HCT116 (cell line): ENCODE measurements at regions not wholly inside any gene's neighbourhood (a gene's known extent, or its start where the extent isn't known, plus 50 kb on each side); places are given as distances from the start of the nearest gene placed in this dataset.

Source experiments
- ATAC-seq: fragments of 200-7000 bp; cut with Tn5 transposase; 2 replicates; pipeline ENCODE4 v1.9.1; 2020; ENCODE audit warnings: mild to moderate bottlenecking, moderate library complexity
- BruUV-seq: library from RNA; stranded (reverse); fragments of 400-500 nt; replicated peaks from 2 replicates; lab custom pipeline; 2021; lab: Mats Ljungman, UMichigan
- CTCF ChIA-PET: fragments of 300-600 bp; sonication (Branson Sonifier 250); formaldehyde crosslinking; loops from one replicate; lab custom pipeline; 2021; ENCODE audit warnings: antibody characterized with exemption; lab: Charles Lee
- POLR2A ChIA-PET: fragments of 300-600, 350-600 bp; sonication (Branson Sonifier 250); formaldehyde crosslinking; loops from one replicate; lab custom pipeline; 2021; ENCODE audit warnings: antibody characterized with exemption; lab: Charles Lee
- RAD21 ChIA-PET, 2 experiments: fragments of 300-600 bp; sonication (Branson Sonifier 250); formaldehyde crosslinking; loops; one replicate each; lab custom pipeline; 2023; ENCODE audit warnings: low total read pairs in 2 of 2; ENCODE audit not compliant: uncharacterized antibody in 2 of 2, unreplicated experiment in 2 of 2, low non-redundant PET in 1 of 2; lab: Charles Lee
- DNase-seq: peaks from one replicate; pipeline ENCODE4 v3.0.0-alpha.2; 2010; ENCODE audit warnings: low read depth, low spot score
- H2AFZ ChIP-seq: fragments of 200-600 bp; shearing (Covaris generic), sonication (generic); 2 replicates; pipeline ENCODE4 v1.6.1; 2017; ENCODE audit warnings: low read depth, mixed run types, mixed read lengths, antibody characterized with exemption, low read length; ENCODE audit not compliant: poor library complexity, severe bottlenecking
- H3K27ac ChIP-seq: 2 replicates; pipeline ENCODE4 v1.5.1; 2012; ENCODE audit warnings: low read depth, low read length
- H3K27me3 ChIP-seq: fragments of 200-600 bp; sonication (generic); 2 replicates; pipeline ENCODE4 v1.6.1; 2016; ENCODE audit warnings: mixed run types, low read length, mixed read lengths; ENCODE audit not compliant: insufficient read depth
- H3K36me3 ChIP-seq, 2 experiments: fragments of 200-500 bp in 1 of 2; fragments of 200-600 bp in 1 of 2; sonication (Bioruptor generic) in 1 of 2; sonication (generic) in 1 of 2; 2 replicates each; pipeline versions ENCODE4 v1.5.1 to v1.6.1; 2014 to 2016; ENCODE audit warnings: low read length in 2 of 2, inconsistent platforms in 1 of 2, mixed read lengths in 1 of 2, mixed run types in 1 of 2; ENCODE audit not compliant: insufficient read depth in 2 of 2, control insufficient read depth in 1 of 2
- H3K4me1 ChIP-seq, 2 experiments: fragments of 200-600 bp in 1 of 2; sonication (generic) in 1 of 2; 2 replicates each; pipeline versions ENCODE4 v1.5.1 to v1.6.1; 2012 to 2017; ENCODE audit warnings: low read length in 2 of 2, inconsistent platforms in 1 of 2, mild to moderate bottlenecking in 1 of 2, mixed read lengths in 1 of 2, mixed run types in 1 of 2, moderate library complexity in 1 of 2; ENCODE audit not compliant: insufficient read depth in 2 of 2, control insufficient read depth in 1 of 2
- H3K4me2 ChIP-seq: fragments of 200-600 bp; sonication (generic); 2 replicates; pipeline ENCODE4 v1.6.1; 2017; ENCODE audit warnings: mixed run types, low read length, mixed read lengths
- H3K4me3 ChIP-seq, 2 experiments: fragments of 200-600 bp in 1 of 2; sonication (generic) in 1 of 2; replicated peaks in 1 of 2; 2 replicates each; pipeline ENCODE4 v1.5.1; 2011 to 2016; ENCODE audit warnings: low read length in 2 of 2, control low read depth in 1 of 2, low read depth in 1 of 2, mild to moderate bottlenecking in 1 of 2, mixed read lengths in 1 of 2, mixed run types in 1 of 2
- H3K79me2 ChIP-seq: fragments of 200-600 bp; sonication (generic); 2 replicates; pipeline ENCODE4 v1.6.1; 2017; ENCODE audit warnings: mild to moderate bottlenecking, mixed run types, low read length, moderate library complexity, mixed read lengths; ENCODE audit not compliant: insufficient read depth
- H3K9ac ChIP-seq: fragments of 200-600 bp; sonication (generic); 2 replicates; pipeline ENCODE4 v1.6.1; 2016; ENCODE audit warnings: low read length, mixed read lengths
- H3K9me2 ChIP-seq: fragments of 200-600 bp; sonication (generic), shearing (Covaris generic); 2 replicates; pipeline ENCODE4 v1.6.1; 2017; ENCODE audit warnings: mixed run types, mild to moderate bottlenecking, moderate library complexity; ENCODE audit not compliant: insufficient read depth
- H3K9me3 ChIP-seq, 2 experiments: fragments of 200-500 bp in 1 of 2; fragments of 200-600 bp in 1 of 2; sonication (Bioruptor generic) in 1 of 2; sonication (generic) in 1 of 2; 2 replicates each; pipeline ENCODE4 v1.6.1; 2014 to 2017; ENCODE audit warnings: low read length in 2 of 2, mixed read lengths in 2 of 2, inconsistent platforms in 1 of 2, low read depth in 1 of 2, mild to moderate bottlenecking in 1 of 2, mixed run types in 1 of 2, moderate library complexity in 1 of 2; ENCODE audit not compliant: control insufficient read depth in 1 of 2, insufficient read depth in 1 of 2
- H4K20me1 ChIP-seq: fragments of 200-600 bp; sonication (generic), shearing (Covaris generic); 2 replicates; pipeline ENCODE4 v1.6.1; 2017; ENCODE audit warnings: mixed run types, mild to moderate bottlenecking, moderate library complexity; ENCODE audit not compliant: insufficient read depth
- ATF3 ChIP-seq: IDR thresholded peaks from 2 replicates; pipeline ENCODE4 v1.6.1; 2012
- CBX3 ChIP-seq: IDR thresholded peaks from 2 replicates; pipeline ENCODE4 v1.6.1; 2012; ENCODE audit warnings: low read depth
- CEBPB ChIP-seq: IDR thresholded peaks from 2 replicates; pipeline ENCODE4 v1.6.1; 2012; ENCODE audit warnings: low read depth
- ELF1 ChIP-seq: IDR thresholded peaks from 2 replicates; pipeline ENCODE4 v1.6.1; 2012; ENCODE audit warnings: low read depth, borderline replicate concordance
- EZH2 ChIP-seq: fragments of 200-600 bp; sonication (generic); IDR thresholded peaks from 2 replicates; pipeline ENCODE4 v1.6.1; 2017; ENCODE audit warnings: antibody characterized with exemption, mixed run types
- EZH2phosphoT487 ChIP-seq: fragments of 200-600 bp; IDR thresholded peaks from 2 replicates; pipeline ENCODE4 v1.6.1; 2018; ENCODE audit warnings: antibody characterized with exemption, borderline replicate concordance
- FOSL1 ChIP-seq: IDR thresholded peaks from 2 replicates; pipeline ENCODE4 v1.6.1; 2012; ENCODE audit warnings: low read depth
- JUND ChIP-seq: IDR thresholded peaks from 2 replicates; pipeline ENCODE4 v1.6.1; 2012
- MAX ChIP-seq: IDR thresholded peaks from 2 replicates; pipeline ENCODE4 v1.6.1; 2012
- POLR2A ChIP-seq: IDR thresholded peaks from 2 replicates; pipeline ENCODE4 v1.7.0; 2011; ENCODE audit warnings: borderline replicate concordance; ENCODE audit not compliant: insufficient read depth, insufficient read length; ENCODE audit errors: extremely low read depth
- POLR2AphosphoS5 ChIP-seq: IDR thresholded peaks from 2 replicates; pipeline ENCODE4 v1.6.1; 2011; ENCODE audit warnings: mild to moderate bottlenecking, low read depth, low read length, moderate library complexity
- RAD21 ChIP-seq: IDR thresholded peaks from 2 replicates; pipeline ENCODE4 v1.6.1; 2012; ENCODE audit warnings: low read depth, mild to moderate bottlenecking
- SIN3A ChIP-seq: IDR thresholded peaks from 2 replicates; pipeline ENCODE4 v1.6.1; 2012; ENCODE audit warnings: low read depth
- SP1 ChIP-seq: IDR thresholded peaks from 2 replicates; pipeline ENCODE4 v1.6.1; 2012; ENCODE audit warnings: low read depth
- SRF ChIP-seq: IDR thresholded peaks from 2 replicates; pipeline ENCODE4 v1.6.1; 2012; ENCODE audit warnings: low read depth
- TCF7L2 ChIP-seq: IDR thresholded peaks from 2 replicates; pipeline ENCODE4 v1.7.0; 2011; ENCODE audit warnings: borderline replicate concordance, inconsistent platforms; ENCODE audit not compliant: insufficient read depth, insufficient read length; ENCODE audit errors: extremely low read depth
- YY1 ChIP-seq: IDR thresholded peaks from 2 replicates; pipeline ENCODE4 v1.6.1; 2011; ENCODE audit warnings: low read length, low read depth, moderate library complexity, mild to moderate bottlenecking; ENCODE audit not compliant: insufficient replicate concordance; ENCODE audit errors: extremely low read depth
- ZNF274 ChIP-seq: fragments of 200-500 bp; sonication (Bioruptor generic); IDR thresholded peaks from 2 replicates; pipeline ENCODE4 v1.6.1; 2014; ENCODE audit warnings: mild to moderate bottlenecking, low read depth, low read length, inconsistent platforms
- intact Hi-C: fragments of 100-400 bp; cut with micrococcal nuclease; formaldehyde crosslinking; loops from 2 replicates; pipeline ENCODE4 v1.10.0; 2022

GRCh38 chr1:81109038-81109437 lies 691.7 kb upstream of the ADGRL2 start:
- no peak overlapping the region for H3K4me2 ChIP-seq
- H3K9me2 ChIP-seq, result no peaks in the 10 kb centered on the region
- BruUV-seq, result no TSS peak
- no peak overlapping the region for H3K9ac ChIP-seq
- ChIA-PET POLR2A (no interaction called here), RAD21 (no interaction called here), CTCF (no interaction called here)
- no peaks in the 10 kb centered on the region for H3K79me2 ChIP-seq
- no peak for TF ChIP-seq EZH2
- no peak for TF ChIP-seq FOSL1
- TF ChIP-seq ZNF274, result no peak
- no peak for TF ChIP-seq POLR2A
- TF ChIP-seq MAX, result no peak
- no peak for TF ChIP-seq POLR2AphosphoS5
- no peak for TF ChIP-seq CBX3
- no peak for TF ChIP-seq SIN3A
- TF ChIP-seq RAD21, result no peak
- TF ChIP-seq SRF, result no peak
- TF ChIP-seq EZH2phosphoT487, result no peak
- no peak for TF ChIP-seq ELF1
- no peak for TF ChIP-seq CEBPB
- no peak for TF ChIP-seq ATF3
- TF ChIP-seq TCF7L2, result no peak
- no peak for TF ChIP-seq SP1
- TF ChIP-seq YY1, result no peak
- TF ChIP-seq JUND, result no peak
- H3K4me3 ChIP-seq, result no peak overlapping the region
- no peaks in the 10 kb centered on the region for H3K4me1 ChIP-seq
- no peak overlapping the region for H3K27ac ChIP-seq
- intact Hi-C loops, result no loop called here
- ATAC-seq, result no peak
- H4K20me1 ChIP-seq, result no peaks in the 10 kb centered on the region
- no peak overlapping the region for H2AFZ ChIP-seq
- DNase-seq, result no peak
- H3K9me3 ChIP-seq, result no peaks in the 10 kb centered on the region
- no peaks in the 10 kb centered on the region for H3K36me3 ChIP-seq
- H3K27me3 ChIP-seq, result no peaks in the 10 kb centered on the region
